Skeletal muscle satellite cell (primary cell): ENCODE measurements at regions not wholly inside any gene's neighbourhood (a gene's known extent, or its start where the extent isn't known, plus 50 kb on each side); places are given as distances from the start of the nearest gene placed in this dataset.

ENCODE experiments used
- H3K27me3 ChIP-seq: 2 replicates; pipeline ENCODE4 v1.7.0; 2013; ENCODE audit warnings: low read length; ENCODE audit not compliant: control insufficient read depth, insufficient read depth
- H3K36me3 ChIP-seq: 2 replicates; pipeline ENCODE4 v1.7.0; 2013; ENCODE audit warnings: mild to moderate bottlenecking, control low read depth, low read length; ENCODE audit not compliant: insufficient read depth
- H3K4me1 ChIP-seq: 2 replicates; pipeline ENCODE4 v1.7.0; 2013; ENCODE audit warnings: low read length; ENCODE audit not compliant: control insufficient read depth, insufficient read depth
- H3K4me2 ChIP-seq: 2 replicates; pipeline ENCODE4 v1.7.0; 2013; ENCODE audit warnings: mild to moderate bottlenecking, low read length
- H3K4me3 ChIP-seq: 2 replicates; pipeline ENCODE4 v1.7.0; 2013; ENCODE audit warnings: low read length
- H3K9ac ChIP-seq: 2 replicates; pipeline ENCODE4 v1.7.0; 2013; ENCODE audit warnings: mild to moderate bottlenecking, low read depth, low read length, moderate library complexity
- H3K9me3 ChIP-seq: replicated peaks from 2 replicates; pipeline ENCODE4 v1.7.0; 2013; ENCODE audit warnings: mild to moderate bottlenecking, control low read depth, low read length

- H3K4me2 ChIP-seq, result no peak overlapping the region
- H3K9me3 ChIP-seq, result no peaks in the 10 kb centered on the region
Measured at GRCh38 chr6:92708945-92709344, 710.4 kb downstream of the EPHA7 start.

DNA sequence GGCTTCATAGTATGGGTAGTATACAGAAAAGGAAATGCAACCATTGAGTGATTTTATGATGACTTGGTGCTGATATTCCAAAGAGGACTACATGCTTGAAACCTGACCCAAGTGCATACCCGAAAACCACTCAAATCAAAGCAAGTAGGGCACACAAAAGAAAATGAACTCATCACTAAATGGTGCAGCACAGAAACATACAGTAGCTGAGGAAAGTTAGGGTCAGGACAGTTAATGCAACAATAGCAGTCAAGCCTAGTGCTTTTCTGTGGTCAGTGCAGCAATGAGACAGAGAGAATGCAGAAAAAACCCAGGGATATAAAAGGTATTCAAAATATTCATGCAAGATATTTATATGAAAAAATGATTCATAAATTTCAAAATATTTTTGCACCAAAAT is 711.1 kb downstream of the EPHA7 start:
- Histone ChIP-seq H3K36me3 (no peaks in the 10 kb centered on the region), H3K4me3 (no peak overlapping the region), H3K9me3 (no peaks in the 10 kb centered on the region), H3K27me3 (no peaks in the 10 kb centered on the region), H3K9ac (no peak overlapping the region), H3K4me1 (peaks cover 26% of the 10 kb centered on the region), H3K4me2 (no peak overlapping the region)

More at GRCh38 chr6:92708945-92709344, 710.4 kb downstream of the EPHA7 start:
- Histone ChIP-seq H3K9ac (no peak overlapping the region), H3K4me1 (peaks cover 26% of the 10 kb centered on the region), H3K36me3 (no peaks in the 10 kb centered on the region), H3K4me3 (no peak overlapping the region), H3K27me3 (no peaks in the 10 kb centered on the region)

- H3K9ac ChIP-seq, result no peak overlapping the region
- H3K4me3 ChIP-seq, result no peak overlapping the region
- H3K27me3 ChIP-seq, result no peaks in the 10 kb centered on the region
- peaks cover 26% of the 10 kb centered on the region for H3K4me1 ChIP-seq
- H3K9me3 ChIP-seq, result no peaks in the 10 kb centered on the region
- H3K36me3 ChIP-seq, result no peaks in the 10 kb centered on the region
- H3K4me2 ChIP-seq, result no peak overlapping the region
Measured at GRCh38 chr6:92706976-92707375, 712.4 kb downstream of the EPHA7 start.

DNA sequence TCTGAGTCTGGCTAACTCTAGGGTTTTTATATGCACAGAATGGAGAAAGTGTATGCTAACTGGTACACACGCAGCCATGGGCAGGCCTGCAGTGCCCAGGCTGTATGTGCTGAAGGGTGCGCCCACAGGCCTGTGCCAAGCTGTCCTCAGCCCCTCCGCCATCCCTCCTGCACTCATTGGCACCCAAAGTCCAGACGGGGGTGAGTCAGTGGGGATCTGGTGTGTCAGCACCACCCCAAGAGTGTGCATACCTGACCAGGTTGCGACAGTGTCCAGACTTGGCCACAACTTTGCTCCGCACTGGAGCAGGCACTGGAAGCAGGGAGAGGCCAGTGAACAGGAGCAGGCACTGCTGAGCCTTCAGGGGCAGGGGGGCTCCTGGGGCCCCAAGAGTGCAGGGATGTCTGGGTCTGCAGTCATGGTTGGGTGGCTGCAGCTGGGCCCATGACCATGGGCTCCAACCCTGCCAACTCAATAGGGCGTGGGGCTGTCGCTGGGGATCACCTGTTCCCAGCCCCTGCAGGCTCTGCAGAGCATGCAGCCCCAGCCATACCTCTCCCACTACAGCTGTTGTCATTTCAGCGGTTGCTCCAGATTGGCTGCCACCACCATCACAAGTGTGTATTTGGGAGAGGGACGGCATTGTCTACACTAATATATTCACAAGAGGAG is 717.8 kb downstream of the EPHA7 start:
- Histone ChIP-seq H3K4me3 (no peak overlapping the region), H3K36me3 (no peaks in the 10 kb centered on the region), H3K9me3 (no peaks in the 10 kb centered on the region), H3K4me2 (no peak overlapping the region), H3K4me1 (peaks cover 4% of the 10 kb centered on the region), H3K9ac (no peak overlapping the region), H3K27me3 (no peaks in the 10 kb centered on the region)

- H3K4me3 ChIP-seq, result no peak overlapping the region
- no peaks in the 10 kb centered on the region for H3K36me3 ChIP-seq
- H3K4me1 ChIP-seq, result no peaks in the 10 kb centered on the region
- H3K27me3 ChIP-seq, result no peaks in the 10 kb centered on the region
- no peaks in the 10 kb centered on the region for H3K9me3 ChIP-seq
- H3K4me2 ChIP-seq, result no peak overlapping the region
- H3K9ac ChIP-seq, result no peak overlapping the region
Measured at GRCh38 chr6:92700411-92700810, 718.9 kb downstream of the EPHA7 start.

DNA sequence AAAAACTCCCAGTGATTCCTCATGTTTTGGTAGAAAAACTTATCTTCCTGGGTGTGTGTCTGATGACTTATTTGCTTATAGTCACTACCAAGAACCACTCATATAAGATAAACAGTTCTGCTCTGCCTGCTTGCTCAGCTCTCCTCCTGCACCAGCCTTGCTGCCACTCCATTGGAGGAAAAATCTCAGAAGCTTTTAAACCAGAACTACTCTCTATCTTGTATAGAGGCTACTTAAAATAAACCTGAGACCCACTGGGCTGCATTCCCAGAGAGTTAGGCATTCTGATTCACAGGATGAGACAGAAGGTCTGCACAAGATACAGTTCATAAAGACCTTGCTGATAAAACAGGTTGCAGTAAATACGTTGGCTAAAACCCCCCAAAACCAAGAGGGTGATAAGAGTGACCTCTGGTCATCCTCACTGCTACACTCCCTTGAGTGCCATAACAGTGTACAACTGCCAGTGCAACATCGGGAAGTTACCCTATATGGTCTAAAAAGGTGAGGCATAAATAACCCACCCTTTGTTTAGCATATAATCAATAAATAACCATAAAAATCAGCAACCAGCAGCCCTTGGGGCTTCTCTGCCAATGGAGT is 728.3 kb downstream of the EPHA7 start:
- H3K9me3 ChIP-seq, result no peaks in the 10 kb centered on the region

GRCh38 chr6:92688342-92688741 is 731.0 kb downstream of the EPHA7 start:
- Histone ChIP-seq H3K4me1 (peaks cover 3% of the 10 kb centered on the region), H3K9me3 (no peaks in the 10 kb centered on the region), H3K4me2 (no peak overlapping the region), H3K27me3 (no peaks in the 10 kb centered on the region), H3K36me3 (no peaks in the 10 kb centered on the region), H3K4me3 (no peak overlapping the region), H3K9ac (no peak overlapping the region)

More for the DNA sequence above, 728.3 kb downstream of the EPHA7 start:
- H3K4me2 ChIP-seq, result no peak overlapping the region
- no peak overlapping the region for H3K4me3 ChIP-seq
- H3K27me3 ChIP-seq, result no peaks in the 10 kb centered on the region
- H3K4me1 ChIP-seq, result no peaks in the 10 kb centered on the region
- H3K9ac ChIP-seq, result no peak overlapping the region
- no peaks in the 10 kb centered on the region for H3K36me3 ChIP-seq

DNA sequence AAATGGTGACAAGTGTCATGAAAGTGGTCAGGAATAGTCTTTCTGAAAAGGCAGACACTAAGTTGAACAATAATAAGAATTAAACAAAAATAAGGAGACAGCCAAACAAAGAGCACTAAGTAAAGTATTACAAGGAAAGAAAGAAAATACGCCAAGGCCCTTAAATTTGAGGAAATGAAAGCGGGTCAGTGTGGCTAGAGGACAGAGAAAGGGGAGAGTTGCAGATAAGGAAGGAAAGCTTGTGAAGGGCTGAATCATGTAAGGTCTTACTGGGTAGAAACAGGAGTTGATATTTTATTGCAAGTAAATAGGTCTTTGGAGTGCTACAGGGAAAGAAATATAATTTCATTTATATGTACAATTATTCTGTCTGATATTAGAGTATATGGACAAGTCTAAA is 732.1 kb downstream of the EPHA7 start:
- Histone ChIP-seq H3K36me3 (no peaks in the 10 kb centered on the region), H3K4me3 (no peak overlapping the region), H3K4me1 (peaks cover 3% of the 10 kb centered on the region), H3K4me2 (no peak overlapping the region), H3K9ac (no peak overlapping the region), H3K9me3 (no peaks in the 10 kb centered on the region), H3K27me3 (no peaks in the 10 kb centered on the region)

GRCh38 chr6:92684386-92684785 is 735.0 kb downstream of the EPHA7 start:
- H3K4me2 ChIP-seq, result no peak overlapping the region
- no peaks in the 10 kb centered on the region for H3K36me3 ChIP-seq
- peaks cover 3% of the 10 kb centered on the region for H3K4me1 ChIP-seq
- H3K9me3 ChIP-seq, result no peaks in the 10 kb centered on the region
- no peak overlapping the region for H3K9ac ChIP-seq
- H3K4me3 ChIP-seq, result no peak overlapping the region
- no peaks in the 10 kb centered on the region for H3K27me3 ChIP-seq

DNA sequence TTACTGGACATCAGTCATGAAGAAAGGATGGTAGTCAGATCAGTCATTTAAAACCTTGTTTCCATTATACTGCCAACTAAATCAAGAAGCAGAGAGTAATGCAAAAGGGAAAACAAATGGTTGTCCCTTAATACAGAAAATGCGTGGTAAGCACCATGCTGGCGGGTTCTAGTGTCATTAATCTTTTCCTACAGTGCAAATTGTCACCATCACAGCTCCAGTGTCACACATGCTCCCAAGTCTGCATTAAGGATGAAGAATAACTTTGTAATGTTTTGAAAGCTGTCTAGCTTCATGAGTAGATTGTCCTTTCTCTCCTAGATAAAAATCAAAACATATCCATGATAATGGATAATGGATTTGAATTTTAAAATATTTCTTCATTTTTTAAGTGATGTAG is 735.6 kb downstream of the EPHA7 start:
- Histone ChIP-seq H3K36me3 (no peaks in the 10 kb centered on the region), H3K4me2 (no peak overlapping the region), H3K27me3 (no peaks in the 10 kb centered on the region), H3K9ac (no peak overlapping the region), H3K9me3 (no peaks in the 10 kb centered on the region), H3K4me1 (peaks cover 3% of the 10 kb centered on the region), H3K4me3 (no peak overlapping the region)

- no peaks in the 10 kb centered on the region for H3K9me3 ChIP-seq
- H3K27me3 ChIP-seq, result no peaks in the 10 kb centered on the region
- H3K9ac ChIP-seq, result no peak overlapping the region
- no peak overlapping the region for H3K4me2 ChIP-seq
- H3K4me3 ChIP-seq, result no peak overlapping the region
- H3K36me3 ChIP-seq, result no peaks in the 10 kb centered on the region
- peaks cover 3% of the 10 kb centered on the region for H3K4me1 ChIP-seq
Measured at GRCh38 chr6:92682516-92683398, 736.6 kb downstream of the EPHA7 start.
